Adrenal gland (tissue), 9 donors: ENCODE measurements at regions not wholly inside any gene's neighbourhood (a gene's known extent, or its start where the extent isn't known, plus 50 kb on each side); places are given as distances from the start of the nearest gene placed in this dataset.

ENCODE experiments used
- DNase-seq, 7 donors: peaks; one replicate each; pipeline ENCODE4 v3.0.0-alpha.2; 2019 to 2020
- H3K27ac ChIP-seq, 5 donors: fragments of 200-600 bp; sonication (generic) in 4 of 5; 1 replicate in 3 of 5; 2 replicates in 2 of 5; pipeline versions ENCODE4 v1.5.1 to v1.8.0; 2016 to 2020; ENCODE audit warnings: mild to moderate bottlenecking in 1 of 5
- H3K27me3 ChIP-seq: fragments of 200-600 bp; 2 replicates; pipeline ENCODE4 v1.8.0; 2021
- H3K36me3 ChIP-seq, 2 donors: fragments of 200-600 bp; replicated peaks in 1 of 2; 1 replicate in 1 of 2; 2 replicates in 1 of 2; pipeline versions ENCODE4 v1.5.1 to v1.8.0; 2018 to 2022
- H3K4me1 ChIP-seq, 2 donors: fragments of 200-600 bp; replicated peaks in 1 of 2; 1 replicate in 1 of 2; 2 replicates in 1 of 2; pipeline versions ENCODE4 v1.5.1 to v1.8.0; 2018 to 2021
- H3K4me3 ChIP-seq, 4 donors: fragments of 200-600 bp; sonication (generic) in 3 of 4; one replicate each; pipeline ENCODE4 v1.5.1; 2016 to 2018
- H3K9me3 ChIP-seq, 3 donors: fragments of 200-600 bp; sonication (generic) in 1 of 3; replicated peaks in 1 of 3; 1 replicate in 2 of 3; 2 replicates in 1 of 3; pipeline versions ENCODE4 v1.5.1 to v1.8.0; 2016 to 2021
- POLR2A ChIP-seq, 2 donors: fragments of 450-650 bp; IDR thresholded peaks; one replicate each; pipeline ENCODE4 v1.6.1; 2017; ENCODE audit warnings: antibody characterized with exemption in 2 of 2, mild to moderate bottlenecking in 2 of 2, moderate library complexity in 1 of 2
- WGBS, 4 donors: extraction: QIAGEN DNeasy Blood & Tissue Kit in 2 of 4; methylation state at CpG; one replicate each; pipeline versions ENCODE4 v1.1.5 to v1.1.7; 2013 to 2017; 5-methylcytosine and 5-hydroxymethylcytosine counted together
- intact Hi-C, 2 donors: fragments of 100-400 bp; cut with DNase I; formaldehyde crosslinking; loops; one replicate each; pipeline versions ENCODE4 v1.14.1 to v1.15.0; 2022 to 2023
- TF ChIP-seq, protein P1 (sequence below), 6 experiments: fragments of 450-650 bp in 4 of 6; fragments of 200-600 bp in 2 of 6; sonication (generic) in 1 of 6; IDR thresholded peaks; 1 replicate in 5 of 6; 2 replicates in 1 of 6; pipeline versions ENCODE4 v1.5.1 to v1.8.0; 2016 to 2021; ENCODE audit warnings: antibody characterized with exemption in 6 of 6, mild to moderate bottlenecking in 2 of 6, moderate library complexity in 1 of 6
- donor health status: healthy with polysubstance abuse.
- donor health status: Bipolar disorder and iron deficiency.
- donor health status: DM: yes; HTN: yes; CAD: no.
- donor health status: DM: no; HTN: no; CAD: no.
- donor health status: DM: no; HTN: no; CAD: no.

DNA sequence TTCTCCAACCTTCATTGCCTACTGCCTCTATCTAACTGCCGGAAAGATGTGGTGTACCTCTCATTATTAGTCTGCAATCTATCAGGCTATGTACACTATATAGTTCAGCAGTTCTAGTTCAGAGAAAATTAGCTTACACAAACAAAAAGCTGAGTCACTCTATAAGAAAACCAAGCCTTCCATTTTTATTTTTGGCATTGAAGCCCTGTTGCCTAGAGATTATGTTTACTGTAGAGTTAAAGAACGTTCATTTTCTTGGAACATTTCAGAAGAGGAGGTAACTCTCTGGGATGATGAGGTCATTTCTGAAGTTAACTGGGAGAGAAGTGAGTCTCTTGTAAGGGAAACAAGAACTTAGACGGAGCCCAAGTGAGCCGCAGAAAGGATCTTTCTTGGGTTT, 133.5 kb downstream of the FAM124B start:
- no peak for TF ChIP-seq POLR2A (IDR thresholded peaks at IDR 0.05)
- TF ChIP-seq, protein P1, sequence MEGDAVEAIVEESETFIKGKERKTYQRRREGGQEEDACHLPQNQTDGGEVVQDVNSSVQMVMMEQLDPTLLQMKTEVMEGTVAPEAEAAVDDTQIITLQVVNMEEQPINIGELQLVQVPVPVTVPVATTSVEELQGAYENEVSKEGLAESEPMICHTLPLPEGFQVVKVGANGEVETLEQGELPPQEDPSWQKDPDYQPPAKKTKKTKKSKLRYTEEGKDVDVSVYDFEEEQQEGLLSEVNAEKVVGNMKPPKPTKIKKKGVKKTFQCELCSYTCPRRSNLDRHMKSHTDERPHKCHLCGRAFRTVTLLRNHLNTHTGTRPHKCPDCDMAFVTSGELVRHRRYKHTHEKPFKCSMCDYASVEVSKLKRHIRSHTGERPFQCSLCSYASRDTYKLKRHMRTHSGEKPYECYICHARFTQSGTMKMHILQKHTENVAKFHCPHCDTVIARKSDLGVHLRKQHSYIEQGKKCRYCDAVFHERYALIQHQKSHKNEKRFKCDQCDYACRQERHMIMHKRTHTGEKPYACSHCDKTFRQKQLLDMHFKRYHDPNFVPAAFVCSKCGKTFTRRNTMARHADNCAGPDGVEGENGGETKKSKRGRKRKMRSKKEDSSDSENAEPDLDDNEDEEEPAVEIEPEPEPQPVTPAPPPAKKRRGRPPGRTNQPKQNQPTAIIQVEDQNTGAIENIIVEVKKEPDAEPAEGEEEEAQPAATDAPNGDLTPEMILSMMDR (IDR thresholded peaks at IDR 0.05): no peak
- no peaks in the 10 kb centered on the region for H3K36me3 ChIP-seq
- no peaks in the 10 kb centered on the region for H3K4me1 ChIP-seq
- no peak for DNase-seq
- no peaks in the 10 kb centered on the region for H3K27me3 ChIP-seq
- intact Hi-C loops: no loop called here
- no peak overlapping the region for H3K4me3 ChIP-seq
- H3K27ac ChIP-seq: no peak overlapping the region
- 72 to 75% (median 75%) methylated on average over 4 of the region's 4 CpGs for WGBS, 4 donors
- H3K9me3 ChIP-seq: no peaks in the 10 kb centered on the region

DNA sequence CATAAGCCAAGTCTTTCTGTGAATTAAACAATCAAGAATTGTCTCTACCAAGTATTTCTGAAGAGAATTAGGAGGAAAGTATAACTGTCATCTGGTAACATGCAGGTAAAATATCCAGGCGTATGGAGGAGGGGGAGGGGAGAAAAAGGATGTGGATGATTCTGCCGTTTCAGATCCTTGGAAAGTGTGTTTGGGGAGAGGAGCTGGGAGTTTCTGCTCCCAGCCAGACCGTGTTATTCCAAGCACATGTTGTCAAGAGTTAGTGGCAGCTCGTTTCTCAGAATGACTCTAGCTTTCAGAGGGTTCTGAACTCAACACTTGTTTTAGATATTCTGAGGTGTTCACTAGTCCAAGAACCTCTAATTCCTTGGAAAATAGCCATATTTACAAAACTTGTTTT, 137.6 kb downstream of the FAM124B start:
- no peak for DNase-seq
- no peak for TF ChIP-seq POLR2A (IDR thresholded peaks at IDR 0.05)
- TF ChIP-seq, protein P1 (IDR thresholded peaks at IDR 0.05): no peak
- Histone ChIP-seq H3K9me3 (no peaks in the 10 kb centered on the region), H3K36me3 (no peaks in the 10 kb centered on the region), H3K4me1 (no peaks in the 10 kb centered on the region), H3K27ac (no peak overlapping the region), H3K4me3 (no peak overlapping the region), H3K27me3 (no peaks in the 10 kb centered on the region)
- intact Hi-C loops: no loop called here
- WGBS, 4 donors: 56 to 64% (median 57%) methylated on average over 4 of the region's 4 CpGs

GRCh38 chr2:224263571-224264043, 138.3 kb downstream of the FAM124B start:
- no peak for TF ChIP-seq POLR2A (IDR thresholded peaks at IDR 0.05)
- TF ChIP-seq, protein P1 (IDR thresholded peaks at IDR 0.05): no peak
- Histone ChIP-seq H3K27ac (no peak overlapping the region), H3K36me3 (no peaks in the 10 kb centered on the region), H3K4me3 (no peak overlapping the region), H3K27me3 (no peaks in the 10 kb centered on the region), H3K4me1 (no peaks in the 10 kb centered on the region), H3K9me3 (no peaks in the 10 kb centered on the region)
- 26 to 37% (median 34%) methylated on average over 1 of the region's 1 CpG for WGBS, 4 donors
- intact Hi-C loops: no loop called here
- no peak for DNase-seq

GRCh38 chr2:224261326-224261725, 140.6 kb downstream of the FAM124B start:
- H3K4me3 ChIP-seq: no peak overlapping the region
- no peak for DNase-seq
- no peaks in the 10 kb centered on the region for H3K36me3 ChIP-seq
- H3K27me3 ChIP-seq: no peaks in the 10 kb centered on the region
- H3K4me1 ChIP-seq: no peaks in the 10 kb centered on the region
- intact Hi-C loops: no loop called here
- no peak for TF ChIP-seq POLR2A (IDR thresholded peaks at IDR 0.05)
- TF ChIP-seq, protein P1 (IDR thresholded peaks at IDR 0.05): no peak
- no peaks in the 10 kb centered on the region for H3K9me3 ChIP-seq
- no peak overlapping the region for H3K27ac ChIP-seq
- WGBS, 4 donors: 73 to 93% (median 81%) methylated on average over 1 of the region's 1 CpG
